GM23248 (cell line): ENCODE measurements at regions not wholly inside any gene's neighbourhood (a gene's known extent, or its start where the extent isn't known, plus 50 kb on each side); places are given as distances from the start of the nearest gene placed in this dataset.

Experiments
- EZH2 ChIP-seq: fragments of 200-600 bp; sonication (generic); IDR thresholded peaks from 2 replicates; pipeline ENCODE4 v1.6.1; 2018; ENCODE audit warnings: antibody characterized with exemption, mild to moderate bottlenecking; ENCODE audit not compliant: insufficient read depth, poor library complexity, severe bottlenecking
- EZH2phosphoT487 ChIP-seq: fragments of 200-600 bp; sonication (generic); IDR thresholded peaks from 2 replicates; pipeline ENCODE4 v1.6.1; 2018; ENCODE audit warnings: antibody characterized with exemption, moderate library complexity, mild to moderate bottlenecking, low read depth; ENCODE audit not compliant: insufficient read depth

- TF ChIP-seq EZH2 = no peak
- no peak for TF ChIP-seq EZH2phosphoT487
Measured at GRCh38 chrX:17295791-17296190, 79.2 kb upstream of the NHS start.
